ENCODE measurements at regions not wholly inside any gene's neighbourhood (a gene's known extent, or its start where the extent isn't known, plus 50 kb on each side); places are given as distances from the start of the nearest gene placed in this dataset.

- Mint-ChIP-seq H3K27ac (no peak overlapping the region), H3K36me3 (ENCODE audit: low read depth) (no peaks in the 10 kb centered on the region), H3K9me3 (peaks cover 11% of the 10 kb centered on the region), H3K27me3 (ENCODE audit: low read depth, poor library complexity) (no peaks in the 10 kb centered on the region), H3K4me3 (no peak overlapping the region), H3K4me1 (no peaks in the 10 kb centered on the region)
- DNase-seq, result no peak
- no peak for TF ChIP-seq CTCF (IDR thresholded peaks at IDR 0.05)
Measured at GRCh38 chr4:156322592-156322991, 368.9 kb upstream of the CTSO start.

GRCh38 chr4:156321203-156321602, 367.5 kb upstream of the CTSO start:
- Mint-ChIP-seq H3K27ac (no peak overlapping the region), H3K36me3 (ENCODE audit: low read depth) (peaks cover 4% of the 10 kb centered on the region), H3K4me3 (no peak overlapping the region), H3K27me3 (ENCODE audit: low read depth, poor library complexity) (no peaks in the 10 kb centered on the region), H3K4me1 (no peaks in the 10 kb centered on the region), H3K9me3 (peaks cover 25% of the 10 kb centered on the region)
- DNase-seq, result no peak
- no peak for TF ChIP-seq CTCF (IDR thresholded peaks at IDR 0.05)

GRCh38 chr4:156313497-156313896, 359.8 kb upstream of the CTSO start:
- Mint-ChIP-seq H3K9me3 (peaks cover 25% of the 10 kb centered on the region), H3K36me3 (ENCODE audit: low read depth) (peaks cover 4% of the 10 kb centered on the region), H3K4me1 (peaks cover 5% of the 10 kb centered on the region), H3K4me3 (no peak overlapping the region), H3K27me3 (ENCODE audit: low read depth, poor library complexity) (no peaks in the 10 kb centered on the region), H3K27ac (no peak overlapping the region)
- no peak for DNase-seq
- no peak for TF ChIP-seq CTCF (IDR thresholded peaks at IDR 0.05)

- peaks cover 4% of the 10 kb centered on the region for H3K36me3 Mint-ChIP-seq (ENCODE audit: low read depth)
- H3K27ac Mint-ChIP-seq, result no peak overlapping the region
Measured at GRCh38 chr4:156312261-156312847, 358.7 kb upstream of the CTSO start.

GRCh38 chr4:156309031-156309430, 355.4 kb upstream of the CTSO start:
- Mint-ChIP-seq H3K9me3 (no peaks in the 10 kb centered on the region), H3K36me3 (ENCODE audit: low read depth) (no peaks in the 10 kb centered on the region), H3K27me3 (ENCODE audit: low read depth, poor library complexity) (no peaks in the 10 kb centered on the region), H3K4me1 (peaks cover 5% of the 10 kb centered on the region), H3K4me3 (no peak overlapping the region), H3K27ac (peak overlapping the region; percentile 16)
- TF ChIP-seq CTCF (IDR thresholded peaks at IDR 0.05), result no peak
- DNase-seq, result no peak

More at GRCh38 chr4:156312261-156312847, 358.7 kb upstream of the CTSO start:
- H3K4me1 Mint-ChIP-seq, result peaks cover 5% of the 10 kb centered on the region
- no peaks in the 10 kb centered on the region for H3K27me3 Mint-ChIP-seq (ENCODE audit: low read depth, poor library complexity)
- H3K9me3 Mint-ChIP-seq, result peaks cover 17% of the 10 kb centered on the region
- TF ChIP-seq CTCF (IDR thresholded peaks at IDR 0.05), result no peak
- H3K4me3 Mint-ChIP-seq, result no peak overlapping the region
- DNase-seq, result no peak

- H3K9me3 Mint-ChIP-seq, result no peaks in the 10 kb centered on the region
- no peak overlapping the region for H3K27ac Mint-ChIP-seq
- no peaks in the 10 kb centered on the region for H3K27me3 Mint-ChIP-seq (ENCODE audit: low read depth, poor library complexity)
Measured at GRCh38 chr4:156303708-156304107, 350.0 kb upstream of the CTSO start.

More at GRCh38 chr4:156303708-156304107, 350.0 kb upstream of the CTSO start:
- no peaks in the 10 kb centered on the region for H3K36me3 Mint-ChIP-seq (ENCODE audit: low read depth)
- peaks cover 10% of the 10 kb centered on the region for H3K4me1 Mint-ChIP-seq
- no peak for DNase-seq
- TF ChIP-seq CTCF (IDR thresholded peaks at IDR 0.05), result no peak
- H3K4me3 Mint-ChIP-seq, result no peak overlapping the region
